Islet of Langerhans (tissue), 1 donor: ENCODE measurements at regions not wholly inside any gene's neighbourhood (a gene's known extent, or its start where the extent isn't known, plus 50 kb on each side); places are given as distances from the start of the nearest gene placed in this dataset.
"Not testable (repeated sequence)": the region's sequence is repeated elsewhere in the genome, so short reads cannot be mapped to it uniquely, and the experiment has no call there.

Source experiments
- FAIRE-seq: peaks from one replicate; lab custom pipeline; 2011; peaks lifted over from hg19 to GRCh38; lab: Jason Lieb, UNC

- FAIRE-seq = no peak
These were observed 414.9 kb upstream of the PITX2 start for GRCh38 chr4:111037591-111038360.

GRCh38 chr4:111040904-111041303 is 418.0 kb upstream of the PITX2 start:
- no peak for FAIRE-seq

GRCh38 chr4:111043286-111043685 is 420.4 kb upstream of the PITX2 start:
- FAIRE-seq = no peak

- no peak for FAIRE-seq
These were observed 423.1 kb upstream of the PITX2 start for GRCh38 chr4:111045992-111046391.

- no peak for FAIRE-seq
These were observed 423.9 kb upstream of the PITX2 start for GRCh38 chr4:111046811-111047210.

GRCh38 chr4:111048316-111048715 is 425.4 kb upstream of the PITX2 start:
- FAIRE-seq = no peak

- no peak for FAIRE-seq
These were observed 441.6 kb upstream of the PITX2 start for GRCh38 chr4:111064342-111064993.

- FAIRE-seq = no peak
These were observed 443.1 kb upstream of the PITX2 start for GRCh38 chr4:111066001-111066400.

GRCh38 chr4:111066447-111066846 is 443.6 kb upstream of the PITX2 start:
- FAIRE-seq = no peak

- no peak for FAIRE-seq
These were observed 444.0 kb upstream of the PITX2 start for GRCh38 chr4:111066887-111067286.

- no peak for FAIRE-seq
These were observed 446.0 kb upstream of the PITX2 start for GRCh38 chr4:111068883-111069282.

GRCh38 chr4:111070390-111070789 is 447.5 kb upstream of the PITX2 start:
- no peak for FAIRE-seq

- no peak for FAIRE-seq
These were observed 451.7 kb upstream of the PITX2 start for GRCh38 chr4:111074523-111075114.

GRCh38 chr4:111076299-111076698 is 453.4 kb upstream of the PITX2 start:
- not testable (repeated sequence) for FAIRE-seq

- FAIRE-seq = no peak
These were observed 485.3 kb upstream of the PITX2 start for GRCh38 chr4:111108153-111108552.

- no peak for FAIRE-seq
These were observed 490.7 kb upstream of the PITX2 start for GRCh38 chr4:111113591-111113990.

GRCh38 chr4:111115881-111116280 is 493.0 kb upstream of the PITX2 start:
- FAIRE-seq = no peak

- no peak for FAIRE-seq
These were observed 497.3 kb upstream of the PITX2 start for GRCh38 chr4:111120191-111120590.

GRCh38 chr4:111126340-111126739 is 503.5 kb upstream of the PITX2 start:
- FAIRE-seq = no peak

- no peak for FAIRE-seq
These were observed 505.0 kb upstream of the PITX2 start for GRCh38 chr4:111127841-111128240.

- no peak for FAIRE-seq
These were observed 505.4 kb upstream of the PITX2 start for GRCh38 chr4:111128327-111128726.

- no peak for FAIRE-seq
These were observed 513.6 kb upstream of the PITX2 start for GRCh38 chr4:111136438-111136837.

- FAIRE-seq = no peak
These were observed 514.1 kb upstream of the PITX2 start for GRCh38 chr4:111136967-111137366.

- no peak for FAIRE-seq
These were observed 520.6 kb upstream of the PITX2 start for GRCh38 chr4:111143510-111143909.
